Adrenal gland (tissue), 5 donors: ENCODE measurements at regions not wholly inside any gene's neighbourhood (a gene's known extent, or its start where the extent isn't known, plus 50 kb on each side); places are given as distances from the start of the nearest gene placed in this dataset.

Experiments used
- CTCF ChIP-seq, 6 experiments: fragments of 450-650 bp in 4 of 6; fragments of 200-600 bp in 2 of 6; sonication (generic) in 1 of 6; IDR thresholded peaks; 1 replicate in 5 of 6; 2 replicates in 1 of 6; pipeline versions ENCODE4 v1.5.1 to v1.8.0; 2016 to 2021; ENCODE audit warnings: antibody characterized with exemption in 6 of 6, mild to moderate bottlenecking in 2 of 6, moderate library complexity in 1 of 6
- POLR2A ChIP-seq, 2 donors: fragments of 450-650 bp; IDR thresholded peaks; one replicate each; pipeline ENCODE4 v1.6.1; 2017; ENCODE audit warnings: antibody characterized with exemption in 2 of 2, mild to moderate bottlenecking in 2 of 2, moderate library complexity in 1 of 2
- donor health status: DM: no; HTN: no; CAD: no.

GRCh38 chr7:79691074-79691473, 237.6 kb upstream of the MAGI2 start:
- TF ChIP-seq CTCF (IDR thresholded peaks at IDR 0.05) (no peak), POLR2A (IDR thresholded peaks at IDR 0.05) (no peak)
